Inflammatory macrophage treated with lipopolysaccharide for 1 hour (primary cell): ENCODE measurements at regions not wholly inside any gene's neighbourhood (a gene's known extent, or its start where the extent isn't known, plus 50 kb on each side); places are given as distances from the start of the nearest gene placed in this dataset.

Experiments used
- DNase-seq, 2 donors: peaks; one replicate each; pipeline ENCODE4 v3.0.0-alpha.2; 2020 to 2022

DNA sequence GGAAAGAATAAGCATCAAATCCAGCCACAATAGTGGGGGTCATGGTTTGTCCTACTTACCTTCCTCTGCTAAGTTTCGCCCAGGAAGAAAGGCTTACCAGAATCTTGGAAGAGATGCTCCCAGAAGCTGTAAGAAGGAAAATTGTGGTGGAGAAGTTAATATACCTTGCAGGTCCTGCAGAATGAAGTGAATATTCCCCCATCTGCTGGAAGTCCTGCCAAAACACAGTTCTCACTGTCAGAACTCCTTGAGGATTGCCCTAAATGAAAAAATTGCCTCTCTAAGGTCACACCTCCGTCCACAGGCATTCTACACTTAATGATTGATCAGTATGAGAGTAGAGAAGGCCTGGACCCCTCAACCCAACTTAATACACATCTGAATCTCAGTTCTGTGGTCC, 78.4 kb upstream of the RGS21 start:
- DNase-seq, result no peak

DNA sequence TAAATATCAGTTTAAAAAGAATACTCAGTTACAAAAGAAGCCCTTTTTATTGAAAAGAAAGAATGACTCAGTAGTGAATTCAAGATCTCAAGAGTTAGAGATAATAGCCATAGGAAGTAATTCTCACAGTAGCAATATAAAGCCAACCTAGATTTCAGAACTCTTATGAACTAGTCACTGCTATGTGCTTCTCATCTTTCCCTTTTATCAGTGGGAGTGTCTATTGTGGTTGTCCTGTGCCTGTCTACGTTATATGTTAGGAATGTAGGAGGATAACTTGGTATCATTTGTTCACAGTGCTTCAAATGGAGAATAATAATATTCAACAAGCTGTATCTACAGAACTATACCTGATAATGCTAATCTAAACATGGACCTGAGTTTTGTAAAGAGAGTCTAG, 73.1 kb upstream of the RGS21 start:
- DNase-seq, result no peak

DNA sequence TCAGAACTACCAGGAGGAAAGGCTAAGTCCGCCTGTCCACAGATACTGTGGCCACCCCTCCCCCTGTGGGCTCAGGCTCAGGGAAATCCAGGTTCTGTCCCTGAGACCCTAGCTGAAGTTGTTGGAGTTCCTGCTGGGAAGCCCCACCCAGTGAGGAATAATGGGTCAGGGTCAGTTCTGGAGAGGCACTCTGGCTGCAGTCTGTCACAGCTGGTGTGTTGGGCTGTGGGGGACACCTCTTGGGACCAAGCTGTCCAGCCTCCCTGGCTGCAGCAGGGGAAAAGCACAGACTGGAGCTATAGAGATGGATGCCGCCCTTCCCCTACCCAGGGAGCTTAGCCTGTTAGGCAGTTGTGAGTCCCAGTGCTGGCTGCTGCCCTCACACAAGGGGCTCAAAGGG, 65.1 kb upstream of the RGS21 start:
- DNase-seq, result no peak

DNA sequence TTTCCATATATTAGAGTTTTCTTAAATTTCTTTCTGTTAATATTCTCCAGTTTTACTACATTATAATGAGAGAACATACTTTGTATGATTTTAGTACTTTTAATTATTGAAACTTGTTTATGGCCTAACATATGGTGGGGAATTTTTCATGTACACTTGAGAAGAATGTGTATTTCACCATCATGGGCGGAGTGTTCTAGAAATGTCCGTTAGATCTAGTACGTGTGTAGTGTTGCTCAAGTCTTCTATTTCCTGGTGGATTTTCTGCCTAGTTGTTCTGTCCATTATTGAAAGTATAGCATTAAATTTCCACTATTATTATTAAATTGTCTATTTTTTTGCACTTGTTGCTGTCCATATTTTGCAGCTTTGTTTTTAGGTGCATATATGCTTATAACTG, 64.0 kb upstream of the RGS21 start:
- no peak for DNase-seq

DNA sequence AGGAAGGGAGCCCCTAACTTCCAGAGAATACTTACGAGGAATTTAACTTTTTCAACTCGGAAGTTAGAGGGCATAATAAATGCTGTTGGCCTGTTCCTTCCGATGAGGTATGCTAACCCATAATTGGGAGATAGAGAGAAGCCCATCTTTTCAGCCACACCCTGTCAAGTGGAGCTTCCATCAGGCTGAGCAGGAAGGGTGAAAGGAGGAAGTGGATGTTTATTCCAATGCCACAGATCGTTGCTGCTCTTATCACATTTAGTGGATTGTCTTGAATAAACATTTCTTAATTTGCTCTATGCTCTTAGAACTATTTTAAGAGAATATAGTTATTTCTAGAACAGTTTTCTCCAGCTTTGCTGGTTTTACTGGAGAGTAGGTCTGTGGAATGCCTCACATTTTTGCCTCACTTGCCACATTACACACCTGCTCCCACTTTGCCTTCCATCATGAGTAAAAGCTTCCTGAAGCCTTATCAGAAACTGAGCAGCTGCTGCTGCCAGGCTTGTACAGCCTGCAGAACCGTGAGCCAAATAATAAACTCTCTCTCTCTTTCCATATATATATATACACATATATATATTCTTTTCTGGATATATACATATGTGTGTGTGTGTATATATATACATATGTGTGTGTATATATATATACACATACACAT, 60.0 kb upstream of the RGS21 start:
- DNase-seq, result no peak

DNA sequence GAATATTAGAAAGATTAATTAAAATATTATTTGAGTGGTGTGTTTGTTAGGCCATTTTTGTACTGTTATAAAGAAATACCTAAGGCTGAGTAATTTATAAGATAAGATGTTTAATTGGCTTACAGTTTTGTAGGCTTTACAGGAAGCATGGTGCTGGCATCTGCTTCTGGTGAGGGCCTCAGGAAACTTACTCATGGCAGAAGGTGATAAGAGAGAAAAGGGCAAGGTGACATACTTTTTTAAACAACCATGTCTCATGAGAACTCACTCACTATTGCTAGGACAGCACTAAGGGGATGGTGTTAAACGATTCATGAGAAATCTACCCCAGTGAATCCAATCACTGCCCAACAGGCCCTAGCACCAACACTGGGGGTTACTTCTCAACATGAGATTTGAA, 56.7 kb upstream of the RGS21 start:
- DNase-seq, result no peak

DNA sequence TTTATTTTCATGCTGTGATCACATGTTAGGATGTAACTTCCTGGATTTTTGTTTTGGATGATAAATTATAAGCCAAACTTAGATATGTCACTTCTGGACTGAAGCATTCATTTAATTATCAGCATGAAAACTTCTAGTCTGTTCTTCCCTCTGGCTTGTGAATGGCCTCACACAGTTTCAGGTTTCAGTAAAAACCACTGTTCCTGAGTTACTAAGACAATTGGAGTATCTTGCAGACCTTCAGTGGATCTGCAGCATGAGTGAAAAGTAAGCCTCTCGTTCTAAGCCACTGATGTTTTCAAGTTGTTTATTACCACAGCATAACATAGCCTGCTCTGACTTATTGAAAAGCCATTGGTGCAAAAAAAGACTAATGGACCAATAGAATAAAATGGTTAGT, 55.3 kb upstream of the RGS21 start:
- no peak for DNase-seq

DNA sequence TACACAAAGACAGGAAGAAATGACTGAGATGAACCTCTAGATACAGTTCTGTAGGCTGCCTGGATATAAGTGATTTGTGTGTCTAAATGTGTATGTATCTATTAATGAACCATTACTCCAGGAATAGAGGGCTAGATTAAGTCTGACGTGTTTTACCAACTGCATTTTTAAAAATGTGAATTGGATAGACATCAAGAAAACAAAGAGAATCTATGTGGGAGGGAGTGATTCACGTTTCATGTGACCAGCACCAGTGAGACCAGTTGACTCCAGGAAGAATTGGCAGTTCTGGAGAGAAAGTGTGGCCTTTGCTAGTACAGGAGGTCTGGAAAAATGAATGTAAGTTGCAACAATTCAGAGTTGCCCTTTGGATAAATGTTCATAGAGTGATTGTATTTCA, 53.4 kb upstream of the RGS21 start:
- peak; percentile 15 to 28 for DNase-seq

DNA sequence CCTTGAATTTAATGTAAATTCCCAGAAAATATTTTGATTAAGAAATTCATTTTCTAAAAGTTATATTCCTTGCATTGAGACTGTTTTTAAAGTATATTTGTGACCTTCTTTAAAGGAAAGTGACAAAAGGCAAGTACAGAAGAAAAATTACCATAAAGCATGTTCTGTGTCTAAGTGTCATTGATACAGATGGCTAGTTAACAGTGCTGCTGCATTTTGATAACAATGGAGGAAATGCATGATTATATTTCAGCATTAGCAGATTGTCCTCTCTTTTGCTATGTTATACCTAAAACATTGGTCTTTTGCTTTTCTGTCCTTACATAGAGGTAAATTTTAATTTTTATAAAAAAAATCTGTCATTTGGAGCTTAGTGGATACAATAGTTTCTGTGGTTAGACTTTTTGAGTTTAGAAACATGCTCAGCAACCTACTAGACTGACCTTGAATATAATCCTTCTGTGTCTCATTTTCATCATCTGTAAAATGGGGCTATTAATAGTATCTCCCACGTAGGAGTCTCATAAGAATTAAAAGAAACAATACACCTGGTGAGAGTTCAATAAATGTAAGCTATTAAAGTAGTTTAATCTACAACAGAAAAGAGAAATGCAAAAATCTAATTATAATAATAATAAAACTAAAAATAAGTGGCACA, 51.1 kb upstream of the RGS21 start:
- no peak for DNase-seq

DNA sequence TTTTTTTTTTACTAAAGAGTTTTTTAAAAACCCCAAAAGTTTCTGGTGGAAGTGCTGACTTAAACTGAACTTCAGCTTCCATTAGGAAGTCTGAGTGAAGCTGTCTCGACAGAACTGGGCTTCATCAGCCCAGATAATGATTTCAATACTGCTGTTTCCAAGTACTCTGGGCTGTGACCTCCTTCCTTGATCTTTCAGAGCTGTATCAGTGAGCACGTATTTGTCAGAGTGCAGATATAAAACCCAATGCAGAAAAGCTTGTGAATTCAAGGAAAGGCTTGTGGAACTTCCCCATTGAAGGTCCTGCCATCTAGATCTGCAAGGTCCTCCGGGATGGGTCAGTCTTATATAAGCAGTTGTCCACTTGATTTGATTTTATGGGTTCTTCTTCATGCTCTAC, 50.1 kb upstream of the RGS21 start:
- DNase-seq, result no peak
